ENCODE measurements at regions not wholly inside any gene's neighbourhood (a gene's known extent, or its start where the extent isn't known, plus 50 kb on each side); places are given as distances from the start of the nearest gene placed in this dataset.

DNA sequence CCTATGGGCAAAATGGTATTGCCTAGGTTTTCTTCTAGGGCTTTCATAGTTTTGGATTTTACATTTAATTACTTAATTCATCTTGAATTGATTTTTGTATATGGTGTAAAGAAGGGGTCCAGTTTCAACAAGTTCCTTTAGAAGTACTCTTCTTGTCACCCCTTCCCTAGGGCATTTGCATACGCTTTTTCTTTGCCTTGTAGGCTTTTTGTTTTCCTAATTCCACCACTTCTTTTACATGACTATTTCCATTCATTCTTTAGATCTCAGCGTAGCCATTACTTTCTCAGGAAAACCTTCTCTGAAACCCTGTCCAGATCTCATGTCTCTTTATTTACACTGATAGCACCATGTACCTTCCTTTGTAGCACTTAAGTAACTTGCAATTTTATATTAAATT, 648.6 kb downstream of the XPNPEP1 start:
- no peak overlapping the region for H3K56ac ChIP-seq (ENCODE audit: extremely low read depth, insufficient read depth, low read length)
- no peak overlapping the region for H3K9ac ChIP-seq (ENCODE audit: low read depth, low read length)
- ATAC-seq (ENCODE audit: low read depth) (no peak), DNase-seq (no peak)
- TF ChIP-seq CEBPB (IDR thresholded peaks at IDR 0.05; ENCODE audit: low read depth, low read length): no peak
- no peak for TF ChIP-seq SMC3 (IDR thresholded peaks at IDR 0.05; ENCODE audit: low read depth, low read length)
- TF ChIP-seq MXI1 (IDR thresholded peaks at IDR 0.05; ENCODE audit: borderline replicate concordance, low read depth, low read length): no peak
- no peak for TF ChIP-seq BHLHE40 (IDR thresholded peaks at IDR 0.05; ENCODE audit: low read depth, low read length)
- TF ChIP-seq CTCF (conservative IDR thresholded peaks at IDR 0.05; ENCODE audit: low read depth, low read length): no peak
- no peak for TF ChIP-seq CHD1 (IDR thresholded peaks at IDR 0.05; ENCODE audit: low read depth, low read length)
- no peak for TF ChIP-seq POLR2A (IDR thresholded peaks at IDR 0.05; ENCODE audit: low read depth, low read length)
- TF ChIP-seq, protein P1, sequence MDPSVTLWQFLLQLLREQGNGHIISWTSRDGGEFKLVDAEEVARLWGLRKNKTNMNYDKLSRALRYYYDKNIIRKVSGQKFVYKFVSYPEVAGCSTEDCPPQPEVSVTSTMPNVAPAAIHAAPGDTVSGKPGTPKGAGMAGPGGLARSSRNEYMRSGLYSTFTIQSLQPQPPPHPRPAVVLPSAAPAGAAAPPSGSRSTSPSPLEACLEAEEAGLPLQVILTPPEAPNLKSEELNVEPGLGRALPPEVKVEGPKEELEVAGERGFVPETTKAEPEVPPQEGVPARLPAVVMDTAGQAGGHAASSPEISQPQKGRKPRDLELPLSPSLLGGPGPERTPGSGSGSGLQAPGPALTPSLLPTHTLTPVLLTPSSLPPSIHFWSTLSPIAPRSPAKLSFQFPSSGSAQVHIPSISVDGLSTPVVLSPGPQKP (IDR thresholded peaks at IDR 0.05; ENCODE audit: borderline replicate concordance, low read depth, low read length): no peak
- TF ChIP-seq FOS (IDR thresholded peaks at IDR 0.05; ENCODE audit: low read depth, low read length): no peak
- TF ChIP-seq NFE2L2 (IDR thresholded peaks at IDR 0.05; ENCODE audit: low read depth, low read length): no peak
- no peak for TF ChIP-seq MAZ (IDR thresholded peaks at IDR 0.05; ENCODE audit: borderline replicate concordance, low read depth, low read length)
- no peak for TF ChIP-seq USF2 (IDR thresholded peaks at IDR 0.05; ENCODE audit: low read depth, low read length)
- no peak for TF ChIP-seq RFX5 (IDR thresholded peaks at IDR 0.05; ENCODE audit: low read depth, low read length)
- TF ChIP-seq RAD21 (IDR thresholded peaks at IDR 0.05; ENCODE audit: low read length): no peak
- TF ChIP-seq MAFK (IDR thresholded peaks at IDR 0.05; ENCODE audit: low read depth, low read length): no peak
- H3K23ac ChIP-seq (ENCODE audit: low read depth, low read length): no peak overlapping the region
- no peak overlapping the region for H2AK5ac ChIP-seq (ENCODE audit: low read depth, low read length)
- H3K18ac ChIP-seq (ENCODE audit: low read depth, low read length): no peak overlapping the region
- dilution Hi-C loops (cut with HindIII; ENCODE audit: low sequenced_read_pairs, unreplicated experiment) (no loop called here), intact Hi-C loops (cut with micrococcal nuclease) (no loop called here), in situ Hi-C loops (cut with MboI; ENCODE audit: low sequenced_read_pairs) (no loop called here)
- H3K27me3 ChIP-seq (ENCODE audit: control insufficient read depth, insufficient read depth, low read length): no peaks in the 10 kb centered on the region
- H3K36me3 ChIP-seq (ENCODE audit: control insufficient read depth, insufficient read depth, low read length): no peaks in the 10 kb centered on the region
- no peaks in the 10 kb centered on the region for H4K20me1 ChIP-seq (ENCODE audit: insufficient read depth, low read length)
- no peak overlapping the region for H3K4ac ChIP-seq (ENCODE audit: low read depth, low read length)
- H3K4me1 ChIP-seq (ENCODE audit: control insufficient read depth, insufficient read depth, low read length): peaks cover 5% of the 10 kb centered on the region
- H2BK5ac ChIP-seq (ENCODE audit: low read depth, low read length, poor library complexity, severe bottlenecking): no peak overlapping the region
- no peak overlapping the region for H3K4me3 ChIP-seq (ENCODE audit: insufficient read depth, low read depth, low read length)
- no peak overlapping the region for H2AK9ac ChIP-seq (replicated peaks; ENCODE audit: low read depth, low read length, poor library complexity)
- no peak overlapping the region for H2BK120ac ChIP-seq (ENCODE audit: low read depth, low read length)
- no CpG with 5 or more reads among the region's 2 CpGs for WGBS, 2 experiments (ENCODE audit: extremely low coverage in 2 of 2, insufficient read length in 1 of 2)
- no TSS peak for BruUV-seq (replicated peaks)
- H4K8ac ChIP-seq (ENCODE audit: low read depth in 2 of 2, low read length in 2 of 2): no peak overlapping the region
- no peak overlapping the region for H3K27ac ChIP-seq (ENCODE audit: insufficient read depth, low read length)
- CTCF ChIA-PET: no interaction called here
- H4K5ac ChIP-seq (ENCODE audit: low read depth, low read length): no peak overlapping the region
- no peak overlapping the region for H4K91ac ChIP-seq (ENCODE audit: insufficient read depth, low read depth, low read length)
- H3K9me1 ChIP-seq (ENCODE audit: insufficient read depth, low read length): no peaks in the 10 kb centered on the region
- H2AFZ ChIP-seq (replicated peaks; ENCODE audit: low read length, poor library complexity): no peak overlapping the region
- no peak overlapping the region for H2BK15ac ChIP-seq (ENCODE audit: low read depth, low read length)
- no peaks in the 10 kb centered on the region for H3K79me1 ChIP-seq (ENCODE audit: low read depth in 1 of 2, low read length in 2 of 2)
- POLR2A ChIA-PET (ENCODE audit: unreplicated experiment): no interaction called here
- no peak overlapping the region for H3K14ac ChIP-seq (replicated peaks; ENCODE audit: low read depth, low read length)
- H2BK20ac ChIP-seq (ENCODE audit: low read depth, low read length): no peak overlapping the region
- H3K4me2 ChIP-seq (ENCODE audit: low read depth, low read length): no peak overlapping the region
- H3K9me3 ChIP-seq (ENCODE audit: control insufficient read depth, insufficient read depth, low read length): no peaks in the 10 kb centered on the region

Measured in IMR-90 (cell line).